Posterior cingulate gyrus (tissue), 11 donors: ENCODE measurements at regions not wholly inside any gene's neighbourhood (a gene's known extent, or its start where the extent isn't known, plus 50 kb on each side); places are given as distances from the start of the nearest gene placed in this dataset.

ENCODE experiments used
- DNase-seq, 10 donors: peaks; one replicate each; pipeline versions ENCODE4 v3.0.0 to v3.0.0-alpha.2; 2020 to 2021; ENCODE audit warnings: mixed read lengths in 3 of 10
- intact Hi-C: fragments of 100-400 bp; cut with DNase I; formaldehyde crosslinking; loops from one replicate; pipeline ENCODE4 v1.15.1; 2023

GRCh38 chr3:76920511-76920910 is 119.4 kb upstream of the ROBO2 start:
- DNase-seq: no peak
- intact Hi-C loops: no loop called here

GRCh38 chr3:76923485-76923884 is 116.4 kb upstream of the ROBO2 start:
- DNase-seq: no peak
- intact Hi-C loops: no loop called here

GRCh38 chr3:76930712-76931111 is 109.2 kb upstream of the ROBO2 start:
- no peak for DNase-seq
- intact Hi-C loops: no loop called here

GRCh38 chr3:76933245-76933644 is 106.7 kb upstream of the ROBO2 start:
- DNase-seq: no peak
- intact Hi-C loops: no loop called here

- intact Hi-C loops: no loop called here
- DNase-seq: no peak
Observed at GRCh38 chr3:76938962-76939361, 100.9 kb upstream of the ROBO2 start.

GRCh38 chr3:76940181-76940770 is 99.6 kb upstream of the ROBO2 start:
- intact Hi-C loops: no loop called here
- no peak for DNase-seq

- intact Hi-C loops: no loop called here
- no peak for DNase-seq
Observed at GRCh38 chr3:76941376-76941775, 98.5 kb upstream of the ROBO2 start.

- intact Hi-C loops: no loop called here
- no peak for DNase-seq
Observed at GRCh38 chr3:76942101-76942500, 97.8 kb upstream of the ROBO2 start.

GRCh38 chr3:76943058-76943457 is 96.8 kb upstream of the ROBO2 start:
- no peak for DNase-seq
- intact Hi-C loops: no loop called here

GRCh38 chr3:76943671-76944070 is 96.2 kb upstream of the ROBO2 start:
- intact Hi-C loops: no loop called here
- DNase-seq: no peak

GRCh38 chr3:76949033-76949432 is 90.9 kb upstream of the ROBO2 start:
- no peak for DNase-seq
- intact Hi-C loops: no loop called here

GRCh38 chr3:76949462-76949861 is 90.4 kb upstream of the ROBO2 start:
- DNase-seq: no peak
- intact Hi-C loops: no loop called here

GRCh38 chr3:76950590-76950989 is 89.3 kb upstream of the ROBO2 start:
- intact Hi-C loops: no loop called here
- no peak for DNase-seq

GRCh38 chr3:76954412-76954811 is 85.5 kb upstream of the ROBO2 start:
- intact Hi-C loops: no loop called here
- no peak for DNase-seq

- DNase-seq: no peak
- intact Hi-C loops: no loop called here
Observed at GRCh38 chr3:76958274-76958673, 81.6 kb upstream of the ROBO2 start.

GRCh38 chr3:76958861-76959260 is 81.0 kb upstream of the ROBO2 start:
- intact Hi-C loops: no loop called here
- no peak for DNase-seq

GRCh38 chr3:76961284-76961683 is 78.6 kb upstream of the ROBO2 start:
- intact Hi-C loops: no loop called here
- no peak for DNase-seq

- DNase-seq: no peak
- intact Hi-C loops: no loop called here
Observed at GRCh38 chr3:76965122-76965725, 74.7 kb upstream of the ROBO2 start.

- no peak for DNase-seq
Observed at GRCh38 chr3:76969471-76969870, 70.4 kb upstream of the ROBO2 start.

GRCh38 chr3:76969996-76970615 is 69.8 kb upstream of the ROBO2 start:
- DNase-seq: no peak
- intact Hi-C loops: no loop called here

More at GRCh38 chr3:76969471-76969870, 70.4 kb upstream of the ROBO2 start:
- intact Hi-C loops: no loop called here

- intact Hi-C loops: no loop called here
- DNase-seq: no peak
Observed at GRCh38 chr3:76972624-76973296, 67.1 kb upstream of the ROBO2 start.

- intact Hi-C loops: no loop called here
- DNase-seq: no peak
Observed at GRCh38 chr3:76976996-76977395, 62.9 kb upstream of the ROBO2 start.
